ENCODE measurements at regions not wholly inside any gene's neighbourhood (a gene's known extent, or its start where the extent isn't known, plus 50 kb on each side); places are given as distances from the start of the nearest gene placed in this dataset.

- Mint-ChIP-seq H3K4me1 (ENCODE audit: unreplicated experiment) (no peaks in the 10 kb centered on the region), H3K36me3 (ENCODE audit: low read depth, unreplicated experiment) (peaks cover 3% of the 10 kb centered on the region), H3K9me3 (ENCODE audit: unreplicated experiment) (no peaks in the 10 kb centered on the region), H3K27ac (ENCODE audit: unreplicated experiment) (no peak overlapping the region), H3K27me3 (ENCODE audit: unreplicated experiment) (peaks cover 5% of the 10 kb centered on the region), H3K4me3 (ENCODE audit: unreplicated experiment) (no peak overlapping the region)
- TF ChIP-seq CTCF (IDR thresholded peaks at IDR 0.05; ENCODE audit: unreplicated experiment): no peak
- no peak for DNase-seq (ENCODE audit: low spot score)
These were observed 120.2 kb downstream of the TEX36 start for GRCh38 chr10:125562737-125563136.

- Mint-ChIP-seq H3K4me3 (ENCODE audit: unreplicated experiment) (no peak overlapping the region), H3K9me3 (ENCODE audit: unreplicated experiment) (no peaks in the 10 kb centered on the region), H3K4me1 (ENCODE audit: unreplicated experiment) (no peaks in the 10 kb centered on the region), H3K27me3 (ENCODE audit: unreplicated experiment) (no peaks in the 10 kb centered on the region), H3K36me3 (ENCODE audit: low read depth, unreplicated experiment) (peaks cover 3% of the 10 kb centered on the region), H3K27ac (ENCODE audit: unreplicated experiment) (no peak overlapping the region)
- no peak for DNase-seq (ENCODE audit: low spot score)
- no peak for TF ChIP-seq CTCF (IDR thresholded peaks at IDR 0.05; ENCODE audit: unreplicated experiment)
These were observed 122.0 kb downstream of the TEX36 start for GRCh38 chr10:125560947-125561346.

GRCh38 chr10:125559210-125559609 is 123.8 kb downstream of the TEX36 start:
- Mint-ChIP-seq H3K27ac (ENCODE audit: unreplicated experiment) (no peak overlapping the region), H3K4me1 (ENCODE audit: unreplicated experiment) (no peaks in the 10 kb centered on the region), H3K4me3 (ENCODE audit: unreplicated experiment) (no peak overlapping the region), H3K9me3 (ENCODE audit: unreplicated experiment) (no peaks in the 10 kb centered on the region), H3K27me3 (ENCODE audit: unreplicated experiment) (no peaks in the 10 kb centered on the region), H3K36me3 (ENCODE audit: low read depth, unreplicated experiment) (no peaks in the 10 kb centered on the region)
- TF ChIP-seq CTCF (IDR thresholded peaks at IDR 0.05; ENCODE audit: unreplicated experiment): no peak
- DNase-seq (ENCODE audit: low spot score): no peak

GRCh38 chr10:125557801-125558505 is 125.0 kb downstream of the TEX36 start:
- Mint-ChIP-seq H3K27ac (ENCODE audit: unreplicated experiment) (no peak overlapping the region), H3K27me3 (ENCODE audit: unreplicated experiment) (no peaks in the 10 kb centered on the region), H3K9me3 (ENCODE audit: unreplicated experiment) (no peaks in the 10 kb centered on the region), H3K4me1 (ENCODE audit: unreplicated experiment) (no peaks in the 10 kb centered on the region), H3K4me3 (ENCODE audit: unreplicated experiment) (no peak overlapping the region), H3K36me3 (ENCODE audit: low read depth, unreplicated experiment) (no peaks in the 10 kb centered on the region)
- no peak for DNase-seq (ENCODE audit: low spot score)
- no peak for TF ChIP-seq CTCF (IDR thresholded peaks at IDR 0.05; ENCODE audit: unreplicated experiment)

- TF ChIP-seq CTCF (IDR thresholded peaks at IDR 0.05; ENCODE audit: unreplicated experiment): no peak
- DNase-seq (ENCODE audit: low spot score): no peak
- no peaks in the 10 kb centered on the region for H3K9me3 Mint-ChIP-seq (ENCODE audit: unreplicated experiment)
- H3K27ac Mint-ChIP-seq (ENCODE audit: unreplicated experiment): no peak overlapping the region
- no peaks in the 10 kb centered on the region for H3K36me3 Mint-ChIP-seq (ENCODE audit: low read depth, unreplicated experiment)
- no peaks in the 10 kb centered on the region for H3K27me3 Mint-ChIP-seq (ENCODE audit: unreplicated experiment)
- H3K4me1 Mint-ChIP-seq (ENCODE audit: unreplicated experiment): no peaks in the 10 kb centered on the region
- H3K4me3 Mint-ChIP-seq (ENCODE audit: unreplicated experiment): no peak overlapping the region
These were observed 125.7 kb downstream of the TEX36 start for GRCh38 chr10:125557311-125557710.

All from endothelial cell (in vitro differentiated cells).